GM18498 (cell line): ENCODE measurements at regions not wholly inside any gene's neighbourhood (a gene's known extent, or its start where the extent isn't known, plus 50 kb on each side); places are given as distances from the start of the nearest gene placed in this dataset.
"Not testable (repeated sequence)": the region's sequence is repeated elsewhere in the genome, so short reads cannot be mapped to it uniquely, and the experiment has no call there.

Experiments used
- ATAC-seq: cut with Tn5 transposase; IDR thresholded peaks from one replicate; pipeline ENCODE4 v1.9.1; 2021; ENCODE audit warnings: mild to moderate bottlenecking, moderate library complexity; ENCODE audit not compliant: unreplicated experiment

GRCh38 chr22:34587357-34588356 is 478.3 kb upstream of the ISX start:
- ATAC-seq, result no peak

- ATAC-seq, result no peak
Observed at GRCh38 chr22:34588871-34589545, 476.9 kb upstream of the ISX start.

GRCh38 chr22:34592123-34592740 is 473.7 kb upstream of the ISX start:
- ATAC-seq, result no peak

GRCh38 chr22:34599567-34599966 is 466.4 kb upstream of the ISX start:
- no peak for ATAC-seq

DNA sequence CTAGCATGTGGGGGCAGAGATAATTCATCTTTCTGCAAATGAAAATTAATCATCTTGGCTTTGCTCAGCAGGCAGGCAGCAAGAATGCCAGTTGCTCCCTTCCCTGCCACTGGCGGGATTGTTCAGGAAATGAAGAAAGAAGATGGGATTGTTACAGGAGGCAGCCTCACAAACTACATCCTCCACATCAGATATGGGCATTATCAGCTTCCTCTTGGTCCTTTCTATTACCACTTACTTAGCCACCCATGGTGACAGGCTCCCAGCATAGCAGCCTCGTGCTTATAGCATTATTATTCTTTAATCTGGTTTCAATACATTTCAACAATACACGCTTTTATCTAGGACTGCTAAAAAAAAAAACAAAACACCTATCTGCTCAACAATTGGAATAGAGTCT is 461.6 kb upstream of the ISX start:
- no peak for ATAC-seq

DNA sequence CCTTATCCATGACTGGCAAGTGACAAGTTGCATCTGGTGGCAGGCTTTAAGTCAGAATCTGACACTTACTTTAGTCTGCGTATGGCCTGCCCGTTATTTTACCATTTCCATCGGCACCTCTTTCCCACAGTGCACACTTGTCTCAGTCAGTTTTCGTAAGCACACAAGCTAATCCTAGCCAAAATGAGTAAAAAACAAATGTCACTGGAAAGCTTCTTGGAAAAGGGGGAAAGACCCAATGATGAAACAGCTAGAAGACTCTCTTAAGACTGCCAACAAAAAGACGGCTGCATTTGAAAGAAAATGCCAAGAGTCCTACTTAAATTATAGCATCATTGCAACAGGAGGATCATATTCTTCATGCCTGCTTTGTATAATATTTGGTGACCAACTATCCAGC is 457.9 kb upstream of the ISX start:
- ATAC-seq, result no peak

DNA sequence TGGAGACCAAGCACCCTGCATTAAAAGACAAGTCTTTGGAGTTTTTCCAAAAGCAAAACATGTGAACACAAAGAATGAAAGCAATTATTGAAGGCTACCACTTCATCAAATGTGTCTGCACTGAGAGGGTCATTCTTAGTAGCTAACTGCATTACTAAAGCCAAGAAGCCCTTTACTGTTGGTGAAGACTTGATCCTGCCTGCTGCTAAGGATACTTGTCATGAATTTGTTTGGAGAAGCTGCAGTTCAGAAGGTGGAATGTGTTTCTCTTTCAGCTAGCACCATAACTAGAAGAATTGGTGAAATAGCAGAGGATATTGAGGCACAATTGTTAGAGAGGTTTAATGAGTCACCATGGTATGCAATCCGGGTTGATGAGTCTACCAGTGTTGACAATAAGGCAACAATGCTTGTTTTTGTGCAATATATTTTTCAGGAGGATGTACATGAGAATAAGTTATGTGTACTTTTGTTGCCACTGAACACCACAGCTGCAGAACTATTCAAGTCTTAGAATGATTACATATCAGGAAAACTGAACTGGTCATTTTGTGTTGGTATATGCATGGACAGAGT is 457.3 kb upstream of the ISX start:
- ATAC-seq, result no peak

DNA sequence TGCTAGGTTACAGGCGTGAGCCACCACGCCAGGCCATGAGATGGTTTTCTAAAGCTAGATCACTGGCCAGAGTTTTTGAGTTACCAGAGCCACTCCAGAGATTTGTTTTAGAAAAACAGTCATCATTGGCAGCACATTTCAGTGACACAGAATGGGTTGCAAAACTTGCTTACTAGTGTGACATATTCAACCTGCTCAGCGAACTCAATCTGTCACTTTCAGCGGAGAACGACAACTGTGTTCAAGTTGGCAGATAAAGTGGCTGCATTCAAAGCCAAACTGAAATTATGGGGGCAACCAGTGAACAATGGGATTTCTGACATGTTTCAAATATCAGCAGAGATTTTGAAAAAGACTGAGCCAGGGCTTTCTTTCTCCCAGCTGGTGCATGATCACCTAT is 456.3 kb upstream of the ISX start:
- no peak for ATAC-seq

- no peak for ATAC-seq
Observed at GRCh38 chr22:34620161-34620560, 445.8 kb upstream of the ISX start.

GRCh38 chr22:34620832-34621231 is 445.1 kb upstream of the ISX start:
- ATAC-seq, result no peak

- ATAC-seq, result no peak
Observed at GRCh38 chr22:34622602-34623001, 443.4 kb upstream of the ISX start.

- no peak for ATAC-seq
Observed at GRCh38 chr22:34623580-34623979, 442.4 kb upstream of the ISX start.

DNA sequence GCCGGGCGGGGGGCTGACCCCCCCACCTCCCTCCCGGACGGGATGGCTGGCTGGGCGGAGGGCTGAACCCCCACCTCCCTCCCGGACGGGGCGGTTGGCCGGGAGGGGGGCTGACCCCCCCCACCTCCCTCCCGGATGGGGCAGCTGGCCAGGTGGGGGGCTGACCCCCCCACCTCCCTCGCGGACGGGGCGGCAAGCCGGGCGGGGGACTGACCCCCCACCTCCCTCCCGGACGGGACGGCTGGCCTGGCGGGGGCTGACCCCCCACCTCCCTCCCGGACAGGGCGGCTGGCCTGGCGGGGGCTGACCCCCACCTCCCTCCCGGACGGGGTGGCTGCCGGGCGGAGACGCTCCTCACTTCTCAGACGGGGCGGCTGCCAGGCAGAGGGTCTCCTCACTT is 440.1 kb upstream of the ISX start:
- ATAC-seq, result not testable (repeated sequence)

- ATAC-seq, result no peak
Observed at GRCh38 chr22:34638128-34638527, 427.8 kb upstream of the ISX start.

- no peak for ATAC-seq
Observed at GRCh38 chr22:34639911-34640310, 426.0 kb upstream of the ISX start.

DNA sequence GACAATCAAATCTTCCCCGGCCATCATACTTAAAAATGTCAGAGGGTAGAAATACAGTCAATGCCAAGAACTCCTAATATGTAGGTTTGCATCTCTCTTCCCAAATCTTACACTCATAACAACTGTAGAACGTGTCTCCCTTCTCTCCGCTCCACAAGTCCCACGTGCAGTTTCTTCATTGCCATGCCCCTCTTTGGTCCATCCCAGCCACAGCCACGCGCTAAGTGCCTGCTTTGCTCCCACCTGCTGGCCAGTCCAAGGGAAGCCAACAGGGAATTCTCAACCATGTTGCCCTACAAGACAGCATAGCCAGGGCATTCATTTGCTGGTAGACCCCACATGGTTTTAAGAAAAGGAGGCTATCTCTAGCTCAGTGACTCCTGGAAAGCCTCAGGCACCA is 420.6 kb upstream of the ISX start:
- ATAC-seq, result no peak

DNA sequence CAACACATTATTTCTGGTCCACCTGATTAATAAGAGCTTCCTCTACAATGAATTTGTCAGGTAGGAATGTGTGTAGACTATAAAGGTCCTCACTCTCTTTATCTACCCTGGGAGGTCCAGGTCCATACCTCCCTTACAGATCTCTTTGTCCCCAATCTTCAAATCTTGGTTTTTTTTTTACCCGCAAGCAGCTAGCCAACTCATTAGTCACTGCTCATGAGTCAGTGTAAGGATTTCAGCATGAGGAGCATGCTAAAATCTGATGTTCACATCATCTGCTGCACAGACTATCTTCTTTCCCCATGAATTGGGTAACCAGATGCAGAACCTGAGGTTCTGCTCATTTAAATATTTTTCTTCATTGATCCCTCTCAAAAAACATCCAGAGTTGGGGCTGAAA is 397.0 kb upstream of the ISX start:
- no peak for ATAC-seq

- ATAC-seq, result not testable (repeated sequence)
Observed at GRCh38 chr22:34683031-34683430, 382.9 kb upstream of the ISX start.

- ATAC-seq, result not testable (repeated sequence)
Observed at GRCh38 chr22:34684278-34684677, 381.7 kb upstream of the ISX start.

DNA sequence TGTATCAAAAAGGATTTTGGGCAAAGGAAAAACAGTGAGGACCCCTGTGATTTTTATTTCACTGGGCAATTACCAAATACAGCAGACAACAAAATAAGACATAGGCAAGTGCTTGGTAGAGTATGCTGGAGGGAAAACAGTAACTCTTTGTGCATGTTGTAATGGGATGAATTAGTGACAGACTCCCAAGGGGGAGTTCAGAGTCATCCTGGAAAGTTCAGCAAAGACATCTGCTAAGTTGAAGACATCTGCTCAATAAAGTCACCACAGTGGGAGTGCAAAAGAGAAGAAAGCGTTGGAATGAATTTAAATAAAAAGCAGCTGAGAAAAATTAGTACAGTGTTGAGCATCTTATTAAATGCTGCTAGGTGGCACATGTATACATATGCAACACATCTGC is 378.8 kb upstream of the ISX start:
- no peak for ATAC-seq

DNA sequence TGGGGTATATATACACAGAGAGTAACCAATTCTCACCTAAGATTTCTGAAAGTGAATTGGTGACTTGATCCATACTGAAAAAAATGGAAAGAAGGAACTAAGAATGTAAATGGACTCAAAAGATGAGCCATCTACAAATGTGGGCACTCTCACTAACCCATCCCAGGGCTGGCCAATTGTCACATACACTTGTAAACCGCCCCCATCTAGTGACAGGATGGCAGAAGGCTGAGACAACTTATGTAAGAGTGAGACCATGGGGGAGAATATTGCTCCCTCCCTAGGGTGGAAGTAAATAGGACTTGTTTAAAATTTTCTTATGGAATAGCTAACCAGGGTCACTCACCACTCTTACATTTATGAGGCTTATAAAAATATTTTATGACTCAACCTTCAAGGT is 377.1 kb upstream of the ISX start:
- no peak for ATAC-seq
